HFFc6 (cell line): ENCODE measurements at regions not wholly inside any gene's neighbourhood (a gene's known extent, or its start where the extent isn't known, plus 50 kb on each side); places are given as distances from the start of the nearest gene placed in this dataset.

ENCODE experiments used
- DNase-seq: peaks from one replicate; pipeline ENCODE4 v3.0.0-alpha.2; 2018
- H3K27ac Mint-ChIP-seq: 2 replicates; pipeline ENCODE4 v1.8.0; 2020; ENCODE audit warnings: mild to moderate bottlenecking, mixed read lengths
- H3K27me3 Mint-ChIP-seq: 2 replicates; pipeline ENCODE4 v1.8.0; 2021; ENCODE audit warnings: mild to moderate bottlenecking, moderate library complexity, mixed read lengths; ENCODE audit not compliant: insufficient read depth
- H3K36me3 Mint-ChIP-seq: 2 replicates; pipeline ENCODE4 v1.8.0; 2021; ENCODE audit warnings: low read depth, mixed read lengths
- H3K4me1 Mint-ChIP-seq: 2 replicates; pipeline ENCODE4 v1.8.0; 2020; ENCODE audit warnings: low read depth, mixed read lengths
- H3K4me3 Mint-ChIP-seq: 2 replicates; pipeline ENCODE4 v1.8.0; 2020; ENCODE audit warnings: mild to moderate bottlenecking, moderate library complexity, mixed read lengths
- H3K9me3 Mint-ChIP-seq: 2 replicates; pipeline ENCODE4 v1.8.0; 2020; ENCODE audit warnings: mild to moderate bottlenecking, mixed read lengths
- CTCF ChIP-seq: fragments of 200-600 bp; sonication (generic); IDR thresholded peaks from 2 replicates; pipeline ENCODE4 v1.5.0; 2021; ENCODE audit warnings: antibody characterized with exemption, mild to moderate bottlenecking

GRCh38 chr12:24639641-24640040, 309.3 kb downstream of the BCAT1 start:
- Mint-ChIP-seq H3K27me3 (no peaks in the 10 kb centered on the region; the same call in 1 of the 2 replicates), H3K4me3 (no peak overlapping the region), H3K27ac (no peak overlapping the region), H3K4me1 (no peaks in the 10 kb centered on the region), H3K36me3 (no peaks in the 10 kb centered on the region), H3K9me3 (no peaks in the 10 kb centered on the region)
- no peak for TF ChIP-seq CTCF
- DNase-seq = no peak

- peaks cover 5% of the 10 kb centered on the region; the same call in 1 of the 2 replicates for H3K9me3 Mint-ChIP-seq
- no peak overlapping the region for H3K4me3 Mint-ChIP-seq
- no peak for DNase-seq
- H3K36me3 Mint-ChIP-seq = no peaks in the 10 kb centered on the region
- H3K27ac Mint-ChIP-seq = no peak overlapping the region
- no peaks in the 10 kb centered on the region for H3K4me1 Mint-ChIP-seq
- no peaks in the 10 kb centered on the region for H3K27me3 Mint-ChIP-seq
- no peak for TF ChIP-seq CTCF
Observed at GRCh38 chr12:24632466-24632865, 316.4 kb downstream of the BCAT1 start.

- H3K9me3 Mint-ChIP-seq = peaks cover 5% of the 10 kb centered on the region; the same call in 1 of the 2 replicates
- no peak overlapping the region for H3K4me3 Mint-ChIP-seq
- H3K4me1 Mint-ChIP-seq = no peaks in the 10 kb centered on the region
- no peaks in the 10 kb centered on the region for H3K36me3 Mint-ChIP-seq
- no peak overlapping the region for H3K27ac Mint-ChIP-seq
- no peak for TF ChIP-seq CTCF
- DNase-seq = no peak
- H3K27me3 Mint-ChIP-seq = no peaks in the 10 kb centered on the region
Observed at GRCh38 chr12:24631676-24632426, 317.1 kb downstream of the BCAT1 start.

- no peak for DNase-seq
- H3K27ac Mint-ChIP-seq = no peak overlapping the region
- H3K27me3 Mint-ChIP-seq = no peaks in the 10 kb centered on the region
- H3K9me3 Mint-ChIP-seq = peaks cover 5% of the 10 kb centered on the region; the same call in 1 of the 2 replicates
- H3K4me3 Mint-ChIP-seq = no peak overlapping the region
- H3K4me1 Mint-ChIP-seq = no peaks in the 10 kb centered on the region
- H3K36me3 Mint-ChIP-seq = no peaks in the 10 kb centered on the region
- TF ChIP-seq CTCF = no peak
Observed at GRCh38 chr12:24630856-24631255, 318.0 kb downstream of the BCAT1 start.

GRCh38 chr12:24630446-24630845, 318.5 kb downstream of the BCAT1 start:
- no peak for DNase-seq
- peaks cover 5% of the 10 kb centered on the region; the same call in 1 of the 2 replicates for H3K9me3 Mint-ChIP-seq

More at GRCh38 chr12:24630446-24630845, 318.5 kb downstream of the BCAT1 start:
- no peak overlapping the region for H3K4me3 Mint-ChIP-seq
- no peaks in the 10 kb centered on the region for H3K4me1 Mint-ChIP-seq
- H3K27ac Mint-ChIP-seq = no peak overlapping the region
- TF ChIP-seq CTCF = no peak
- H3K36me3 Mint-ChIP-seq = no peaks in the 10 kb centered on the region
- H3K27me3 Mint-ChIP-seq = no peaks in the 10 kb centered on the region
